Mesothelial cell of epicardium (in vitro differentiated cells): ENCODE measurements at regions not wholly inside any gene's neighbourhood (a gene's known extent, or its start where the extent isn't known, plus 50 kb on each side); places are given as distances from the start of the nearest gene placed in this dataset.

Source experiments
- DNase-seq, 2 experiments: peaks; one replicate each; pipeline ENCODE4 v3.0.0; 2021; ENCODE audit warnings: low spot score in 2 of 2; ENCODE audit not compliant: unreplicated experiment in 2 of 2
- H3K27ac Mint-ChIP-seq: 2 replicates; pipeline ENCODE4 v1.8.0; 2021; ENCODE audit warnings: mixed read lengths
- H3K27me3 Mint-ChIP-seq: 2 replicates; pipeline ENCODE4 v1.8.0; 2021; ENCODE audit warnings: low read depth, mixed read lengths
- H3K36me3 Mint-ChIP-seq: 2 replicates; pipeline ENCODE4 v1.8.0; 2021; ENCODE audit warnings: mixed read lengths
- H3K4me1 Mint-ChIP-seq: 2 replicates; pipeline ENCODE4 v1.8.0; 2021; ENCODE audit warnings: mixed read lengths
- H3K4me3 Mint-ChIP-seq: 2 replicates; pipeline ENCODE4 v1.8.0; 2021; ENCODE audit warnings: mild to moderate bottlenecking, moderate library complexity, mixed read lengths
- H3K9me3 Mint-ChIP-seq: 2 replicates; pipeline ENCODE4 v1.8.0; 2021; ENCODE audit warnings: mixed read lengths
- TF ChIP-seq, protein P1 (sequence below): fragments of 200-600 bp; sonication (generic); IDR thresholded peaks from one replicate; pipeline ENCODE4 v1.5.0; 2021; ENCODE audit warnings: antibody characterized with exemption; ENCODE audit not compliant: unreplicated experiment

DNA sequence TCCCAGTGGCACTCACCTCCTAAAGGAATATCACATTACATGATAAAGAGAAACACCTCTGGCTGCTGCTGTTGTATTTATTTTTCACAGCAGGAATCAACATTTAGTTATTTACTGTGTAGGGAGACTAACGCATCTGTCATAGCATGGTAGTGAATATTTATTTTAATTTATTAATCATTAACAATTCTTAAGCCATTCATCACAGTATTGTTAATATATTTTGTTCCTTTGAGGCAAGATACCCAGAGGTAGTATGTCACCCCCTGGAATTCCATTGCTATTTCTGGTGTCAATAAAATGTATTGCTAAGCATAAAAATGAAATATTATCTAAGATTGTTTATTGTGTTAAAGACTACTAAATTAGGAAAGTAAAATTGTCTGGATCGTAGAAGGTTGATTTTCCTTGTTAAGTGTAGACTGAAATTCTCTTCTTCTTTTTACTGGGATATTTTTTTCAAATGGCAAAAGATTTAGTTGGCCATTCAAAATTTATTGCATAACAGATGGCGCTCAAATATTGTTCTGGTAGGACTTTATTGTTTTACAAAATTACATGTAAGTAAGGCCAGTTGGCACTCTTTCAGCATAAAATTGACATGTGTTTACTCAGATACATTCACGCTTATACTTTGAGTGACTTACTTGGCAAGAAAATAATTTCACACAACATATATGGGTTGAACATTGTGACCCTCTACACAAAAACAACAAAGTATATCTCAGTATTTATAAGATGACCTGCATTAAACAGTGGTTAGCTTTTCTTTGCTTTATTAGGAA is 1358.7 kb upstream of the SORCS1 start:
- no peak overlapping the region for H3K4me3 Mint-ChIP-seq
- peaks cover 11% of the 10 kb centered on the region for H3K9me3 Mint-ChIP-seq
- no peak for DNase-seq
- H3K27ac Mint-ChIP-seq: no peak overlapping the region
- TF ChIP-seq, protein P1, sequence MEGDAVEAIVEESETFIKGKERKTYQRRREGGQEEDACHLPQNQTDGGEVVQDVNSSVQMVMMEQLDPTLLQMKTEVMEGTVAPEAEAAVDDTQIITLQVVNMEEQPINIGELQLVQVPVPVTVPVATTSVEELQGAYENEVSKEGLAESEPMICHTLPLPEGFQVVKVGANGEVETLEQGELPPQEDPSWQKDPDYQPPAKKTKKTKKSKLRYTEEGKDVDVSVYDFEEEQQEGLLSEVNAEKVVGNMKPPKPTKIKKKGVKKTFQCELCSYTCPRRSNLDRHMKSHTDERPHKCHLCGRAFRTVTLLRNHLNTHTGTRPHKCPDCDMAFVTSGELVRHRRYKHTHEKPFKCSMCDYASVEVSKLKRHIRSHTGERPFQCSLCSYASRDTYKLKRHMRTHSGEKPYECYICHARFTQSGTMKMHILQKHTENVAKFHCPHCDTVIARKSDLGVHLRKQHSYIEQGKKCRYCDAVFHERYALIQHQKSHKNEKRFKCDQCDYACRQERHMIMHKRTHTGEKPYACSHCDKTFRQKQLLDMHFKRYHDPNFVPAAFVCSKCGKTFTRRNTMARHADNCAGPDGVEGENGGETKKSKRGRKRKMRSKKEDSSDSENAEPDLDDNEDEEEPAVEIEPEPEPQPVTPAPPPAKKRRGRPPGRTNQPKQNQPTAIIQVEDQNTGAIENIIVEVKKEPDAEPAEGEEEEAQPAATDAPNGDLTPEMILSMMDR: no peak
- no peaks in the 10 kb centered on the region for H3K36me3 Mint-ChIP-seq
- peaks cover 17% of the 10 kb centered on the region for H3K4me1 Mint-ChIP-seq
- peaks cover 4% of the 10 kb centered on the region for H3K27me3 Mint-ChIP-seq

DNA sequence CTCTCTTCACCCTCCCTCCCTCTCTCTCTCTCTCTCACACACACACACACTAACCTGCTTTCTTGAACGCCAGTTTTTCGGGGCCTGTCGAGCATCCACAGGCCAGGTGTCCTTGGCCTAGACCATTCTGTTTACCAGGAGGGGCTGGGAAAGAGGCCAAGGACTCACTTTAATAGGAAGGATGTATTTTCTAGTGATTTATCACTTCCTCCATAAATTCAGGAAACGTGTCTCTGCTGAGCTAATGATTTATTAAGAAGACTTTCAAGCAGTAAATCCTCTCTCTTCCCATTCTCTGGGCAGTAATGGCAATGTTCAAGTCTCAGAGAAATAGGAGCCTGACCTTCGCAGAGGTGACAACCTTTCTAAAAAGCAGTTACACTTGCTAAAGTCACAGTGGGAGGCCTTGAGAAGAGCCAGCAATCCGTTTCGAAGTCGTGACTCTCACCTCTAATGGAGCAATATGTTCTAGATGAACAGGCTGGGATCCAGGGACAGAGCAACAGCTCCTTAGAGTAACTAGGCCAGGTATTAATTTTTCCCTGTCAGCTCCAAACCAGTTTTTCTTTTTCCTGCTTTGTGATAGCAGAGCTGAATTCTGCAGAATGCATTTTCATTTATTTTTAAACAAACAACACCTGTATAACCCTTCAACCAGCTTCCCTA is 1357.5 kb upstream of the SORCS1 start:
- no peak overlapping the region for H3K4me3 Mint-ChIP-seq
- H3K27ac Mint-ChIP-seq: no peak overlapping the region
- no peak for DNase-seq
- TF ChIP-seq, protein P1: no peak
- H3K4me1 Mint-ChIP-seq: peaks cover 17% of the 10 kb centered on the region
- H3K36me3 Mint-ChIP-seq: no peaks in the 10 kb centered on the region
- H3K9me3 Mint-ChIP-seq: peaks cover 12% of the 10 kb centered on the region
- H3K27me3 Mint-ChIP-seq: peaks cover 5% of the 10 kb centered on the region

DNA sequence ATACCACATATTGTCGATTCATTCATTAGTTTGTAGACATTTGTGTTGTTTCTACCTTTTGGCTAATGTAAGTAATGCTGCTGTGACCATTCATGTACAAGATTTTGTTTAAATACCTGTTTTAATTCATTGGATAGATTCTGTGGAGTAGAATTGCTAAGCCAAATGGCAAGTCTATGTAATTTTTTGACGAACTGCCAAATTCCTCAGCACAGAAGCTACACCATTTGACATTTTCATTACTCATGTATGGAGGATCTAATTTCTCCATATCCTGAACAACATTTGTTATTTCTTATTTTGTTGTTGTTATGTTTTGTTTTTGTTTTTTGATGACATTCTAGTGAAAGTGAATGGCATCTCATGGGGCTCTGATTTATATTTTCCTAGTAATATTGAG is 1351.3 kb upstream of the SORCS1 start:
- Mint-ChIP-seq H3K36me3 (no peaks in the 10 kb centered on the region), H3K4me3 (no peak overlapping the region), H3K27ac (no peak overlapping the region), H3K9me3 (peaks cover 11% of the 10 kb centered on the region), H3K27me3 (peaks cover 12% of the 10 kb centered on the region), H3K4me1 (no peaks in the 10 kb centered on the region)
- TF ChIP-seq, protein P1: no peak
- DNase-seq: no peak

DNA sequence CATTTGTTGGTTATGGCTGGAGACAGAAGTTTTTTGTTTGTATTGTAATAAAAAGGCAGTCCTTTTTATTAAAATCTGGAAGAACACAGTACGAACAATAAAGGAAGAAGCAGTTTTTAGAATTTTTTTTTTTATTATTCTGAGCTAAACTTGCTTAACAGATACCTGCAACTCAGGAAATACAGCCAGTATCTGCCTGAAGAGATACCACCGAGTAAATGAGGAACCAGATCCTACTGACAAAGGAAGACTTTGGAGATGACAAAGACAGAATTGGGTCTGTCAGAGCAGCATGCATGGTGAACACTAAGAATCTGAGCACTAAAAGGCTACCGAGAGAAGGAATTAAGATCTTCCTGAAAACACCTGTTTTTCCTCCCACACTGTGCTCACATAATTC is 1335.9 kb upstream of the SORCS1 start:
- H3K4me1 Mint-ChIP-seq: no peaks in the 10 kb centered on the region
- DNase-seq: no peak
- no peak overlapping the region for H3K27ac Mint-ChIP-seq
- TF ChIP-seq, protein P1: no peak
- peaks cover 3% of the 10 kb centered on the region for H3K27me3 Mint-ChIP-seq
- no peak overlapping the region for H3K4me3 Mint-ChIP-seq
- peaks cover 1% of the 10 kb centered on the region for H3K36me3 Mint-ChIP-seq
- H3K9me3 Mint-ChIP-seq: peaks cover 17% of the 10 kb centered on the region

DNA sequence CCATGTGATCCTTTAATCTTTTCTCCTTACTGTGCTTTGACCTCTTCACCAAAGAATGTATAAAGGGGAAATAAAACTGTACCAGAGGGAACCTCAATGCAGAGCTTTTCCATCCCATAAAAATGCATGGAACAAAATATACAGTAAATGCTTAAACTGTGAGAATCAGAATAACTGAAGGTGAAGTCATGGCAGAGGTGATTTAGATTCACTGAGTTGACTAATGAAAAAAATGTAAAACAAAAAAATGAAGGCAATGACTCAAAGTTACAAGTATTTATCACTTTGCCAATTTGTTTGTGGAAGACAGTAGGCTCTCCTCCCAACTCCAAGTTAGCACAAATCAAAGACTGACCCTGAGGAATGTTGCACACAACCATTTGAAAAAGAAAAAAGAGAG is 1331.6 kb upstream of the SORCS1 start:
- no peak for DNase-seq
- peaks cover 1% of the 10 kb centered on the region for H3K36me3 Mint-ChIP-seq
- H3K27me3 Mint-ChIP-seq: no peaks in the 10 kb centered on the region
- no peak overlapping the region for H3K4me3 Mint-ChIP-seq
- peaks cover 16% of the 10 kb centered on the region for H3K9me3 Mint-ChIP-seq
- H3K4me1 Mint-ChIP-seq: peaks cover 3% of the 10 kb centered on the region
- no peak overlapping the region for H3K27ac Mint-ChIP-seq
- TF ChIP-seq, protein P1: no peak
